HG03095 (cell line): ENCODE measurements at regions not wholly inside any gene's neighbourhood (a gene's known extent, or its start where the extent isn't known, plus 50 kb on each side); places are given as distances from the start of the nearest gene placed in this dataset.

Experiments used
- ATAC-seq: cut with Tn5 transposase; IDR thresholded peaks from one replicate; pipeline ENCODE4 v1.9.1; 2021; ENCODE audit warnings: moderate library complexity; ENCODE audit not compliant: unreplicated experiment

DNA sequence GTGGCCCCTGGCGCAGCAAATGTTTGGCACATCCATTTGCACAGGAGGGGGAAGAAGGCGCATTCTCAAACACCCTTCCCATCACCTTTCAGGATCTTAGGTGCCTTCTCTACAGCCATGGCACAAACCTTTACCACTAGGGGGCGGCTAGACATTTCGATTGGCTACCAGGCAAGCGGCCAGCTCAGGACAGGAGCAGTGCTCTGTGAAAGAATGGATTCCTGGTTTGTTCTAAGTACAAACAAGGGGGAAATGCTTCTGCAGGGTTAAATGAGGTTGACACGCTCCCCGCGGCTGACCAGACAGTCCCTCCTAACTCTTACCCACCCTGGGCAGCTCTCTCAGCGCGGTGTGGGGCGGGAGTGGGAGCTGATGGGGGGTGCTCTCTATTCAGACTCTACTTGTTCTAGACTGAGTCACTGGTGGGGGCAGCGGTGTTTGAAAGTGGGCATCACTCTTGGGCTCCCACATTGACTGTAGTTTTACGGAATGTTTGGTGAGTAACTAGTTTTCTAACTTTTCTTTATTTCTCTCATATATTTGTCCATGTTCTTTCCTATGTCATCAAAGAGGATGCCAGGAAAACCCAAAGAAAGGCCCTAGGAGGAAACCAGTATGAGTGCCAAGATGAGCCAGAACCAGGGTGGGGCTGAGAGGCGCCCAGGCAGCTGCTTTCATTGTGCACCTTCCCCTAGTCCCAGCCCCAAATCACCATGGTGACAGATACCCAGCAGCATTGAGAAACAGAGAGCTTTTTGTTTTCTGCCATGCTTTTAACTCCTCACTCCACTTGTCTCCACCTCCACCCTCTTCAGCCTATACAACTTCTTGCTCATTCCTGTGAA is 61.4 kb upstream of the GPR158 start:
- ATAC-seq = peak; percentile 74

DNA sequence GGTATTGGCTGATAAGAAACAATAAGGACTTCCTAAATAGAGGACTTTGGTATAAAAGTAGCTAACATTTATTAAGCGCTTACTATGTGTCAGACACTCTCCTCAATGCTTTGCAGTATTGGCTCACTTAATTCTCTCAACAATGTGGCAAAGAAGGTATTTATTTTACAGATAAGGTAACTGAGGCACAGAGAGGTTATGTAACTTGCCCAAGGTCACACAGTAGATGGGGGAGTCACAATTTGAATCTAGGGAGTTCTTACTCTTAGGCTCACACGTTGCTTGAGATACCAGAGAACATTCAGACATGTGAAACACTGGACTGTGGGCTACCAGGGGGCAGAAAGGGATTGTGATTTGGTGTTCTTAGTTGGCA is 60.8 kb upstream of the GPR158 start:
- no peak for ATAC-seq

DNA sequence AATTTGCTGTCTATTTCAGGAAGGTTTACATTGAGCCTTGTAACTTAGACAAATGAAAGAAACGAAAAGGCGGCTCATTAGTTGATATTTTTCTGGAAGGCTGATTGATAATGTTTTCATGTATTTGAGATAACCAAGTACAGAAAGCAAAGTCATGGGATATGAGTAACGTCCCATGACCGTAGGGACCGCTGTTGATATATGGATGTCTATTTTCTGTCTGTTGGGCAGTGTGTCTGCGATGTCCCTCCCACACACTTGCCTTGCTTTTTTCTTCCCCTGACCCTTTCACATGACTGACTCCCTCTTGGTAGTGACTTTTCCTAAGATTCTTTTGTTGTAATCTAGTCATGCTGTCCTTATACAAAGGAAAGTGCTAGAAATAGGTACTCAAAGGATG is 57.0 kb upstream of the GPR158 start:
- ATAC-seq = no peak

DNA sequence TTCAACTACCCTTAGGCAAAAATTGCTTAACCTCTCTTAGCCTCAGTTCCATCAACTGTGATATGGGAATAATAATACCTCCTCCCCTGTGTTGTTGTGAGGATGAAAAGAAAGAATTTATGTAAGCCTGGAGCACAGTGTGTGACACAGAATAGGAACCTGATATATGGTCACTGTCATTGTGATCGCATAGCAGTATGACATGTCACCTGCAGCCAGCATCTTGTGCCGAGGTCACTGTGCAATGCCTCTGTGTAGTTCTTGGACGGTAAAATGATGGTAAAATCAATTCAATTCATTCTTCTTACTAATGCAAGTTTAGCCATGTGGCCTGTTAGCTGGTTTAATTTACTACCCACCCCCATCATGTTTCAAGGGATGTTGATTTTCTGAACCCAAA is 54.6 kb upstream of the GPR158 start:
- ATAC-seq = no peak
